GM10266 (cell line): ENCODE measurements at regions not wholly inside any gene's neighbourhood (a gene's known extent, or its start where the extent isn't known, plus 50 kb on each side); places are given as distances from the start of the nearest gene placed in this dataset.

Source experiments
- DNase-seq: peaks from one replicate; pipeline ENCODE4 v3.0.0; 2012; ENCODE audit errors: extremely low spot score
- TF ChIP-seq, protein P1 (sequence below): IDR thresholded peaks from 2 replicates; pipeline ENCODE4 v1.5.1; 2012; ENCODE audit warnings: mild to moderate bottlenecking, low read depth; ENCODE audit not compliant: control insufficient read depth, insufficient read depth; ENCODE audit errors: missing control alignments

DNA sequence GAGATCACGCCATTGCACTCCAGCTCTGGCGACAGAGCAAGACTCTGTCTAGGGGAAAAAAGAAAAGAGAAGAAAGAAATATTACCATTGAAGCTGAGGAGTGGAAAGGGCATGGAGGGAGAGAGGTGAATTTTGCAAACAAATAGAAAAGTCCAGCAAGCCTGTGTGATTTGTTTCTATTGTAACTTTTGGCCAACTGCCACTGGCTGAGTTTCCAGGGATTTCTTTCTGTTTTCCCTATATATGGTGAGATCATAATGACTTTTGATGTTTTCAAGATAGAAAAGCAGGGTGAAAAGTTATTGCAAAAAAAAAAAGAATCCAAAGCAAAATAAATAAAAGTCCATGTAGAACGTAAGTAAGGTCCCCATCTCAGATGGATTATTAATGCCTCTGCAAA lies 184.2 kb upstream of the RALGAPA2 start:
- TF ChIP-seq, protein P1, sequence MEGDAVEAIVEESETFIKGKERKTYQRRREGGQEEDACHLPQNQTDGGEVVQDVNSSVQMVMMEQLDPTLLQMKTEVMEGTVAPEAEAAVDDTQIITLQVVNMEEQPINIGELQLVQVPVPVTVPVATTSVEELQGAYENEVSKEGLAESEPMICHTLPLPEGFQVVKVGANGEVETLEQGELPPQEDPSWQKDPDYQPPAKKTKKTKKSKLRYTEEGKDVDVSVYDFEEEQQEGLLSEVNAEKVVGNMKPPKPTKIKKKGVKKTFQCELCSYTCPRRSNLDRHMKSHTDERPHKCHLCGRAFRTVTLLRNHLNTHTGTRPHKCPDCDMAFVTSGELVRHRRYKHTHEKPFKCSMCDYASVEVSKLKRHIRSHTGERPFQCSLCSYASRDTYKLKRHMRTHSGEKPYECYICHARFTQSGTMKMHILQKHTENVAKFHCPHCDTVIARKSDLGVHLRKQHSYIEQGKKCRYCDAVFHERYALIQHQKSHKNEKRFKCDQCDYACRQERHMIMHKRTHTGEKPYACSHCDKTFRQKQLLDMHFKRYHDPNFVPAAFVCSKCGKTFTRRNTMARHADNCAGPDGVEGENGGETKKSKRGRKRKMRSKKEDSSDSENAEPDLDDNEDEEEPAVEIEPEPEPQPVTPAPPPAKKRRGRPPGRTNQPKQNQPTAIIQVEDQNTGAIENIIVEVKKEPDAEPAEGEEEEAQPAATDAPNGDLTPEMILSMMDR = no peak
- no peak for DNase-seq

DNA sequence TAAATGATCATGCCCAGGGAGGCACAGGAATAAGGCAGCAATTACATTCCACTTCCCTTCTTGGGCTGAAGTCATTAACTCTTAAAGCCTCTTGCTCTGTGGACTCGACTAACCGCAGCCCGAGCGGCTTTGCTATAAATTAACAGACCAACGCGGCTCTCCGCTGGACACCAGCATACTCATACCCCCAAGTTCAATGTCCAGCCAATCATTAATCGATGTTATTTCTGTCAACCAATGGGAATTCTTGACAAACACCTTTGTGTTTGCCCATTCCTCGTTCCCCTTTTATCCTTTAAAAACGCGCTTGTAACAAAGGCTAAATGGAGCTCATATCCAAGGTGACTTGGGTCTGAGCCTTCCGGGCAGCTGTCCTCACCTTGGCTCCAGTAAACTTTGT lies 183.1 kb upstream of the RALGAPA2 start:
- TF ChIP-seq, protein P1 = no peak
- DNase-seq = no peak

DNA sequence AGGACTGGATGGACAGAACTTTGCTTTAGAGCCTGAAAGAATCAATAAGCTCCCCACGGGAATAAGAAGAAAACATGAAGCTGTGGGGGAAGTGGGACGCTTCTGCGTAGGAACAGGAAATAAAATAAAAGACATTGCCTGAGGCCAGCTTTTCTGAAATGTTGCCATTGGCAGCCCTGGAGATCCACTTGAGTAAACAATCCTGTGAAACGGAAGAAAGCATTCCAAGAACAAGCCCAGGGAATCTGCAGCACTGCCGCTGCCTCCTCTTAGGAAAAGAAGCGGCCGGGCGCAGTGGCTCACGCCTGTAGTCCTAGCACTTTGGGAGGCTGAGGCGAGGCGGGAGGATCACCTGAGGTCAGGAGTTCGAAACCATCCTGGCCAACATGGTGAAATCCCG lies 182.3 kb upstream of the RALGAPA2 start:
- TF ChIP-seq, protein P1 = no peak
- no peak for DNase-seq

DNA sequence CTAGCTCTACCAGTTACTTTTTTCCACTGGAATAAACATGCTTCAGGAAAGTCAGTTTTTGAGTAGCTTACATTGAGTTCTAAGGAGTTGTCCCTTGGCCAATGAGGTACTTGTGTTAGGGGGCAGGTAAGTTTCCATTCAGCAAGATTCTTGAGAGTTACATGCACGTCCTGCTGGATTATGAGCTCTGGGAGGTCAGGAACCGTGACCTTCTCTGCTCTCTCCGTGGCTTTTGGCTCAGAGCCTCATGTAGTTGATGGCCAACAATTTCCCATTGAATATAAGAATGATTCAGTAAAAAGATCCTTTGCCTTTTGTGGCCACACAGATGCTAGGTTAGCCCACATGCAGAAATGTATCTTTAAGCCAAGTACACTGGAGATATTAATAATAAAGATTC lies 181.8 kb upstream of the RALGAPA2 start:
- DNase-seq = no peak
- TF ChIP-seq, protein P1 = no peak

DNA sequence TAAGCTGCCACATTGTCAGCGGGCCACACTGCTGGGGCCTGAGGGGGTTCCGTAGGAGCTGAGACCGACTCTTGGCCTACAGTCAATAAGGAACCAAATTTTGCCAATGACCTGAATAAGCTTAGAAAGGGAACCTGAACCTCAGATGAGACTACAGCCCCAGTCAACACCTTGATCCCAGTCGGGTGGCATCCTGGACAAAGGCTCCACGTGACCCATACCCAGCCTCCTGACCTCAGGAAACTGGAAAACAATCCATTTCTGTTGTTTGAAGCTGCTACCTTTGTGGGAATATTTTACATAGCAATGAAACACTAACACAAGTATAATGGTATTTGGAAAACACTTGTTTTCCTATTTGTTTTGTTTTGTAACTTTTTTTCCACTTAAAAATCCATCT lies 179.9 kb upstream of the RALGAPA2 start:
- DNase-seq = no peak
- TF ChIP-seq, protein P1 = no peak

DNA sequence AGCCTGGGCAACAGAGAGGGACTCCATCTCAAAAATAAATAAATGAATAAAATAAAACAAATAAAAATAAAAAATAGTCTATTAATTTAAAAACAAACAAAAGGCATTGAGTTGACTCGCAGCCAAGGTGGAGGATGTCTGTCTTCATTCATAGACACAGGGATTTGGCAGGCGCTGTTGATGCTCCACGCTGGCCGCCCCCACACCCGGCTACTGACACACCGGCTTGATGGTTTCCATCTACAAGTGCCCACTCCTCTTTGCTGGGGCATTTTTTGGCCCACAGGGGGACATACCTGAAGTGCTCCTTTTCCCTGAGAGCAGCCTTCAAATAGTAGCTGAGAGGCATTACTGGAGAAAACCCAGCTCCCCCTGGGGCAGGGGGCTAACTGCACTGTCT lies 178.3 kb upstream of the RALGAPA2 start:
- no peak for DNase-seq
- TF ChIP-seq, protein P1 = no peak

DNA sequence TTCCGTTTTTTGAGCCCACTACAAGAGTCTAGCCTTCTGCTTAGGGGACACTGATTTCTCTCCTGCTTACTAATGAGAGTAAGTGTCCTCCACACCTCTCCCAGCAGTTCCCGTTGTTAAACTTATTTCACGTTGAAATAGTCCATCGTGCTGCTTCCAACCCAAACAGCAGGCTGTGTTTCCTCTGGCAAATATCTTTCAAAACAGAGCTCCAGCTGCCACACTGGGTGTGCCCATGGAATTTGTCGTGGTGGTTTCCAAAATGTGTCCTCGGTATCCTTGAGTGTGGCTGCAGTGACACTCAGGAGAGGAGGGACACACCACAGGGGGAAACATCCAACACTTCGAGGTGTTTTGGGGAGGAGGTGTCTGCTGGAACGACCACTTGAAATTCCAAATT lies 176.5 kb upstream of the RALGAPA2 start:
- no peak for DNase-seq
- TF ChIP-seq, protein P1 = no peak
